GM23338 (cell line): ENCODE measurements at regions not wholly inside any gene's neighbourhood (a gene's known extent, or its start where the extent isn't known, plus 50 kb on each side); places are given as distances from the start of the nearest gene placed in this dataset.

Source experiments
- CREB1 ChIP-seq: fragments of 250-450 bp; sonication (Bioruptor Pico); IDR thresholded peaks from 2 replicates; pipeline ENCODE4 v1.5.0; 2020; ENCODE audit warnings: low read depth, mild to moderate bottlenecking, moderate library complexity
- CTCF ChIP-seq, 2 experiments: fragments of 200-600 bp in 1 of 2; sonication (generic) in 1 of 2; conservative IDR thresholded peaks; 2 replicates each; pipeline versions ENCODE4 v1.5.1 to v1.6.1; 2016 to 2017; ENCODE audit warnings: antibody characterized with exemption in 2 of 2, low read depth in 2 of 2, mild to moderate bottlenecking in 2 of 2, moderate library complexity in 1 of 2
- ETS1 ChIP-seq: IDR thresholded peaks from 2 replicates; pipeline ENCODE4 v1.6.1; 2016; ENCODE audit warnings: antibody characterized with exemption
- EZH2 ChIP-seq: fragments of 200-600 bp; sonication (generic); IDR thresholded peaks from one replicate; pipeline ENCODE4 v1.8.0; 2017; ENCODE audit warnings: antibody characterized with exemption, mild to moderate bottlenecking, low read depth; ENCODE audit not compliant: unreplicated experiment
- JUNB ChIP-seq: IDR thresholded peaks from one replicate; pipeline ENCODE4 v1.6.1; 2016; ENCODE audit warnings: antibody characterized with exemption; ENCODE audit not compliant: unreplicated experiment
- POLR2AphosphoS5 ChIP-seq: IDR thresholded peaks from 2 replicates; pipeline ENCODE4 v1.6.1; 2016; ENCODE audit warnings: antibody characterized with exemption, low read depth
- REST ChIP-seq: IDR thresholded peaks from one replicate; pipeline ENCODE4 v1.6.1; 2018; ENCODE audit warnings: antibody characterized with exemption; ENCODE audit not compliant: unreplicated experiment

- TF ChIP-seq CTCF (conservative IDR thresholded peaks at IDR 0.05; ENCODE audit: low read depth in 2 of 2), result no peak
- TF ChIP-seq ETS1, result no peak
- TF ChIP-seq POLR2AphosphoS5, result no peak
- no peak for TF ChIP-seq CREB1 (CRISPR knock-in tag)
- TF ChIP-seq JUNB, result no peak
- TF ChIP-seq EZH2, result no peak
- no peak for TF ChIP-seq REST
These were observed 138.2 kb upstream of the FST start for GRCh38 chr5:53342236-53342635.
